Choroid plexus epithelial cell (primary cell): ENCODE measurements at regions not wholly inside any gene's neighbourhood (a gene's known extent, or its start where the extent isn't known, plus 50 kb on each side); places are given as distances from the start of the nearest gene placed in this dataset.

ENCODE experiments used
- DNase-seq: peaks from one replicate; pipeline ENCODE4 v3.0.0-alpha.2; 2010; ENCODE audit warnings: low read depth
- H3K4me3 ChIP-seq: 2 replicates; pipeline ENCODE4 v1.5.1; 2011; ENCODE audit warnings: low read depth, mild to moderate bottlenecking, control low read depth, low read length, moderate library complexity
- CTCF ChIP-seq: conservative IDR thresholded peaks from 2 replicates; pipeline ENCODE4 v1.5.1; 2011; ENCODE audit warnings: low read depth, mild to moderate bottlenecking, control low read depth, inconsistent platforms, low read length, moderate library complexity

GRCh38 chr2:237150186-237150585, 64.5 kb downstream of the COPS8 start:
- H3K4me3 ChIP-seq: no peak overlapping the region
- no peak for TF ChIP-seq CTCF
- no peak for DNase-seq

- H3K4me3 ChIP-seq: no peak overlapping the region
- TF ChIP-seq CTCF: no peak
- DNase-seq: no peak
Observed at GRCh38 chr2:237150831-237151375, 65.2 kb downstream of the COPS8 start.

- no peak for DNase-seq
- TF ChIP-seq CTCF: no peak
- H3K4me3 ChIP-seq: no peak overlapping the region
Observed at GRCh38 chr2:237152361-237152760, 66.7 kb downstream of the COPS8 start.

- no peak overlapping the region for H3K4me3 ChIP-seq
- no peak for TF ChIP-seq CTCF
- DNase-seq: no peak
Observed at GRCh38 chr2:237153181-237153580, 67.5 kb downstream of the COPS8 start.

- peak; percentile 95 for TF ChIP-seq CTCF
- DNase-seq: peak; percentile 86
- no peak overlapping the region for H3K4me3 ChIP-seq
Observed at GRCh38 chr2:237154082-237154638, 68.5 kb downstream of the COPS8 start.

- H3K4me3 ChIP-seq: no peak overlapping the region
Observed at GRCh38 chr2:237154884-237155851, 69.5 kb downstream of the COPS8 start.

More at GRCh38 chr2:237154884-237155851, 69.5 kb downstream of the COPS8 start:
- DNase-seq: no peak
- no peak for TF ChIP-seq CTCF
